HG03064 (cell line): ENCODE measurements at regions not wholly inside any gene's neighbourhood (a gene's known extent, or its start where the extent isn't known, plus 50 kb on each side); places are given as distances from the start of the nearest gene placed in this dataset.

Experiments
- ATAC-seq: cut with Tn5 transposase; IDR thresholded peaks from one replicate; pipeline ENCODE4 v1.9.1; 2021; ENCODE audit warnings: low read depth; ENCODE audit not compliant: unreplicated experiment

DNA sequence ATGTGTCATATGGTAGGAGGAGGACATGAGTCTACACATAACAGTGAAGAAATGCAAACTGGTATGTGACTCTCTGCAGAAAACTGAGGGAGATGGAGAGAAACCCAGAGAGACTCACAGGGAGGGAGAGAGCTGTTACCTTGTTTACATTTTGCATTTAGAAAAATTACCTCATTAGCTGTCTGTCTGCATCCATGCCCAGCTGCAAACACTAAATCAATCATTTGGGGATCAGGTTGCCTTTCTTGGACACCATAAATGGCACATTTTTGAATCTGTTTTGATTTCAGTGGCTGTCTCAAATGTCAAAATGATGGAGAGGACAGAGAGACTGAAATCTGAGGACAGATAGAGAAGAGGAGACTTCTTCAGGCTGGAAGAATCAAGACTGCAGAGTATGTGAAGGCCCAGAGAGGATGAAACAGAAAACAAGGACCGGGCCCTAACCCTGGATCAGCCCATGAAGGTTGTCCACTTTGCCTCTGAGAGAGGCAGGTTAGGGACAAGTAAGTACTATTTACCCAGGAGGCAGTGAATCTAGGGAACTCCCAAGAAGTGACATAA lies 92.2 kb downstream of the UNC5CL start:
- no peak for ATAC-seq

DNA sequence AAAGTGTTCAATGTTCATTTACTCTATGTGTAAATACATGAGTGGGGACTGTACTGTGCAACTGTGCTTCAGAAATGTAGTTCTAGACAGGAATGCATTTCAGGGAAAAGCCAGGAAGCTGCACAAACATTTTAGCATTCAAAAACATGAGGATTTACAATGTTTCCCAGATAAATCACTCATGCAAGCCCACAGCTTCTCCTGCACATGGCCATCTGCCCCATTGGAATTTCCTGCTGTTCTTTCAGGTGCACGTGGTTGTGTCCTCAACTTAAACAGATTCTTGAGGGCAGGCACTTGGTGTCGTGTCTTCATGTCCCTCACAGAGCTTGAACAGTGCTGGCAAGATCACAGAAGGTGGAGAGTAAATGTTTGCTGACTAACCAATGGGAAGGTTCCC lies 101.5 kb downstream of the UNC5CL start:
- no peak for ATAC-seq

DNA sequence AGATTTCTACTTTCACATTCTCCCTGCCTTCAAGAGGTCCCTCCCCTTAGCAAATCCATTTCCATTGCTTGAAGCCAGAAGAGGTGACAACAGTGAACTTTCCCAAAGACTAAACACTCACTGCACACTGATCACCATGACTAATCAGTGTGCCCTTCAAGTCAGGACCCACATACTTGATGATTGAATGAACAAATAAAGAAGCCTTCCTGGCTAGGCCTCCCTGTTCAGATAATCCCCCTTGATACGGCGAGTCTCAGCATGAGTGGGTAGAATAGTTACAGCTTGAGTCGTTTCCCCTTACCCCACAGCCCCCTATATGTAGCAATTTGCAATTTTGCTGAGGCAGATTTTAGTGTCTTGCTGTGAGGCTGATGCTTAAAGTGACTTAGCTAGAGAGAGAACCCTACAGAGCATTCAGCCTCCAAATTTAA lies 102.2 kb downstream of the UNC5CL start:
- no peak for ATAC-seq

DNA sequence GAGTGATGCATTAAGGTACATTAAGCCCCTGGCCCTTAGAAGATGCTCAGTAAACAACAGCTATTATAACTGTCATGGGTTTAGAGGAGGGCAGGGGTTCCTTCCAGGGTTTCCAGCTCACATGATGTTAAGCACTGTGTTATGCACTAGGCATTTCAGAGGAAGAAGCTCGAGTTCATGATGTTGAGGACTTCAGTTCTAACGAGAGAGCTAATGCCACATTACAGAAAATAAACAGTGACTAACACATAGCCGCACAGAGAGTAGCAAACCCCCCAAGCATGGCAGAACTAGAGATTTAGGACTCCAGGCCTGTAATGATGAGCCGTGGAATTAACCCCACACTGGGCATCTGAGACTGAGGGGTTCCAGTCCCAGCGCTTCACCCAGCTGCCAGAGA lies 105.2 kb downstream of the UNC5CL start:
- no peak for ATAC-seq

DNA sequence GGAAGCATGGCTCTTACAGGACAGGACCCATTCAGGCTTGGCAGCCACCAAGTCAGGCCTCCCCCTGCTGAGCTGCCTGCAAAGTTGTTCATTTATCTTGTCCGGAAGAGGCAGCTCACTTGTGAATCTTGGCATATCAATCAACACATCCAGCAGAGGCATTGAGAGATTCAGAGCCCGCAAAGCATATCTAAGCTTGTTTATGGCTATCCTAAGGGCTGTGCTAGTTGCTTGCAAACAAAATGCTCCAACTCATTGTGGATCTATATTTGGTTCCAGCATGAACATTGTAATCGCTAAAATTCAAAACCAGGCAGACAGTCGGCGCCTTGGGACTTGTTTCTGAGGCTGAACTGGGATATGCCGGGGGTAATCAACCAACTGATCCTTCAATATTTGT lies 106.1 kb downstream of the UNC5CL start:
- ATAC-seq: no peak

DNA sequence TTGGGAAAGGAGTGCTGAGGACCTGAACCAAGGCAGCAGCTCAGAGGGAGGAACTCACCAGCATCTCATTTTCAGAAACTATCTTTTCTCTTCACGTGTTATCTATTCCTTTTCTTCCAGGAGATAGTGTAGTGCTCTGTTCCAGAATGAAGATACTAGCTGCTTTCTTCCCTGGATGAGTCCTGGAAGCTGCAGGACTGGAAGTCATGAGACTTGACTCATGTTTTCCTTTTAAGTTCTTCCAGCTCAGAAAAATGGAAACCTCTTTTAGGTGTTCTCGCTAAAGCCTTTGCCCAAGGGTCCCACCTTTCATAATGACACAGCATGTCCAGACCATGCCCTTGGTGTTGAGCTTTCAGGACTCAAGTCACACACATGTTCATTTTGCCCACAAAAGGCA lies 106.7 kb downstream of the UNC5CL start:
- no peak for ATAC-seq

DNA sequence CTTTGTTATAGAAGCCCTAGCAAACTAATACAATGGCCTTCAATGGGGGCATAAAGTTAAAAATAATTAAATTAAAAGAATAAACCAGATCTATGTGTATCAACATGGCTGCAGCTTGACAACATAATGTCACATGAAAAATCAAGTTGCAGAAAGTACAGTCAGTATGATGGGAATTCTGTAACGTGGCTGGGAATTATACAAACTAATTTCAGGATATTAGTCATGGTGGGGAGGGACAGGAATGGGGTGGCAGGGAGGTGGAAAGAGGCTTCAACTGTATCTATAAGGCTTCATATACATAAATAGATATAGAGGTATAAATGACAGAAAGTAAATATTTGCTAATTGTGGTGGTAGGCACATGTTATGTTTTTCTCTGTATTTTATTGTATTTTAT lies 107.1 kb downstream of the UNC5CL start:
- no peak for ATAC-seq

DNA sequence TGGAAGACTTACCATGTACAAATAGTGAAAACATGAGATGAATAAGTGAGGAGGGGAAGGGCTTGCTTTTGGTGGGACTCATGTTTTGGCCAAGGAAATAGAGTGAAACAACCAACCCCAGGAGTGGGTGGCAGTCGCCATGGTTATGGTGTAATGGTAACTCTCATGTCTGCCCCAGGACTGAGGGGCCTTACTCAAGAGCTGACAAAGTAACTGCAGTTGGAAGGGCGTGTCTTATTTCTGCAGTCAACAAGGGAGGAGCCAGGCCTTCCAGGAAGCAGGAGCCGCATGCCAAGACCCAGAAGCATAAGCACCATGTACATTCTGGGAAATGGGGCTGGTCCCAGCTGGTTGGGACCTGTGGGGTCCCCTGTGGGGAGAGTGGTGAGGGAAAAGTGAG lies 108.5 kb downstream of the UNC5CL start:
- no peak for ATAC-seq

DNA sequence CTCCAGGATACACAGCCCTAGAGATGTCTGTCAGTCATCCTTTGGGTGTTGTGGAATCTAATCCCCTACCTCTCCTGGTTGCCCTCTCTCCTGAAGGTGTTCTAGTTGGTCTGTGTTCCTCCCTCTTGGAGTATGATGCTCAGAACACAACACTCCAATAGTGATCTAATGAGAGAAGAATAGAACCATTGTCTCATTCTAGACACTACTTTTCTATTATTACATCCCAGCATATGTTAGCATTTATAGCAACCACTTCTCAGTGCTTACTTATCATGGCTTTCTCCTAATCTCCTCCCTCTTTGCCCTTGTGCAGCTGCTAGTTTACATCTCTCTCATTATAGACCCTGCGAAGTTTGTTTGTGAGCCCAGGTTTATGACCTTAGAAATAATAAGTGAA lies 109.0 kb downstream of the UNC5CL start:
- no peak for ATAC-seq

DNA sequence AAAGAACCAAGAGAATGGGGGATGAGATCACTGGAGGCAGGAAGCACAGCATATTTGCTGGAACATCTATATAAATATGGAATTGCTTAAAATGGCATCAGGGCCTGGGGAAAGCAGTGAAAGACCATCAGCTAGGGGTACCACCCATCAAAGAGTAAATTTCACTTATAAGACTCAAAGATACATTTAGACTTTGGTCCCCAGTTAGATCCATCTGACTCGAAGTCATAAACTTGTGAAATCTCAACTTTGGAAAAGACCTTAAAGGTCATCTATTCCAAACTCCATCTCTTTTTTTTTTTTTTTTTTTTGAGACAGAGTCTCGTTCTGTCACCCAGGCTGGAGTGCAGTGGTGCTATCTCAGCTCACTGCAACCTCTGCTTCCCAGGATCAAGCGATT lies 109.8 kb downstream of the UNC5CL start:
- ATAC-seq: no peak

DNA sequence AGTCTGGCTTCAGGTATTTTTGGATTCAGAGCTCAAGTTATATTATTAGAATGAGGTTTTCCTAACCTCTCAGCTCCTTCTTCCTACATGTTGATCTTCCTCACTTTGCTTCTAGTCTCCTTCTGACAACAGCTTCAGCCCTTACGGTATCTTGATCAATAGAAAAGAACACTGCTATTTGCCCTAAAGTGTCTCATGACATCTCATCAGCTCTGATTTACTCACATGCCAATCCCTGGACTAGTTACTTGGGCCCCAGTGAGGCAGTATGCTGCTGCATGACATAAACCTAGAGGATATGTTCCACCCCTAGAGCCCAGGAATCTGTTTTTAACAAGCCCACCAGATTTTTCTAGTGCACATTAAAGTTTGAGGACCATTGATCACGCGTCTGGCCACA lies 110.3 kb downstream of the UNC5CL start:
- no peak for ATAC-seq

DNA sequence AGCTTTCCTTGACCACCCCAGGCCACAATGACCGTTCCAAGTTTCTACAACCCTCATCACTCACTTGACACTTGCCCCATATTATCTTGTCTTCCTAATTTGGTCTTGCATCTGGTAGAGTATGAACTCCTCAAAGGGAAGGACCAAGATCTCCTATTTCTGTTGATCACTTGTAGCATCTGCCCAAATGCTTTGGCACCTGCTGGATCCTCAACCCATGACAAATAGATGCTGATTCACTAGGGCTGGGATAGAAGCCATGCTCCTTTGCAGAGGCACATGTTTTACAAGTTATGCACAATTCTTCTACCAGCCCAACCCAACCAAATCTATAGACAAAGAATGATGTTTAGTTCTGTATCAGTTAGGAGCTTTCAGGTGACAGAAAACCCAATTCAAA lies 110.7 kb downstream of the UNC5CL start:
- no peak for ATAC-seq

DNA sequence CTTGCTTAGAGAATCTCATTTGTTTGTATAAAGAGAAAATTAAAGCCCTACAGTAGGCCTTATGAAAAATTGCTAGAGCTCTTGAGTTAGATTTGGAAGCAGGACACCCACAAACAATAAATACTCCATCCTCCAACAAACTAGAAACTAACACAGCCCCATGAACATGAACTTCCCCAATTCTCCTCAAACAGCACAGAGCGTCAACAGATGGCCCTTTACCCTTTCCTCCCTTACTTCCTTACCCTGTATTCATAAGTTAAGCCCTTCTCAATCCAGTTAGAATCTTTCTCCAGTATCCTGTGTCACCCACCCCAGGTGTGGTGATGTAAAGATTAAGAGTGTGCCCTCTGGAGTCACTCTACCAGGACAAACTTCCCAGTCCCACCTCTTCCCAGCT lies 113.7 kb downstream of the UNC5CL start:
- ATAC-seq: no peak

DNA sequence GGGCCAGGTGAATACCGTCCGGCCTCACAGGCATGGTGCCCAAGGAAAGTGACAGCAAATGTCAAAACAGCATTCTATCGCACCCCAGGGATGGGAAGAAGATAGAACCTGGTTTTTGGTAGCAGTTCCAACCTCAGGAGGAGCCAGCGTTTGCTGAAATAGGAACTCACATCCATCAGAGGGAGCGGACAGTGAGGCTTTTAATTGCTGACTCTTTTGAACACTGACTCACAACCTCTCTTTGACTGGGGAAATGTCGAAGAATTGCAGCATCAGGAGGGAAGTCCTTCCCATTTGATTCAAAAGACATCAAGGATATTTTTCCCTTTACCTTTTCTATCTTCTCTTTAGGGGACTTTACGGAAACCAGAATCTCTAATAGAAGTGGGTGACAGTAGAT lies 114.2 kb downstream of the UNC5CL start:
- no peak for ATAC-seq

DNA sequence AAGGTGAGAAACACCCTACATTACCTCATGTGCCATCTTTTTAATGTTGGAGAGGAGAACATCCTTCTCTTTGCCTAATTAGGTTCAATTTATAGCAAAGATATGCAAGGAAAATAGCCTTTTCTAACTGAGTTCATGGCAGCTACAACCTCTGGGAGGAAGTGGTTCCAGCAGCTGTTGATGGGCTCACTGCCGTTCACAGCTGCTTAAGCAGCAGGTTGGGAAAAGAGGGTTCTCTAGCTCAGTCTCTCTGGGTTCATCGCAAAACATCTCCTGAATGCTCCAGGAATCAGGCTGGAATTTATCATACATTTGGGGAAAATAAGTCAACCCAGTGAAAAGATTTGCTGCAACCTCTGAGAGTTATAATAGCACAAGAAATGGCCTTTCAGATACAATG lies 115.1 kb downstream of the UNC5CL start:
- no peak for ATAC-seq

DNA sequence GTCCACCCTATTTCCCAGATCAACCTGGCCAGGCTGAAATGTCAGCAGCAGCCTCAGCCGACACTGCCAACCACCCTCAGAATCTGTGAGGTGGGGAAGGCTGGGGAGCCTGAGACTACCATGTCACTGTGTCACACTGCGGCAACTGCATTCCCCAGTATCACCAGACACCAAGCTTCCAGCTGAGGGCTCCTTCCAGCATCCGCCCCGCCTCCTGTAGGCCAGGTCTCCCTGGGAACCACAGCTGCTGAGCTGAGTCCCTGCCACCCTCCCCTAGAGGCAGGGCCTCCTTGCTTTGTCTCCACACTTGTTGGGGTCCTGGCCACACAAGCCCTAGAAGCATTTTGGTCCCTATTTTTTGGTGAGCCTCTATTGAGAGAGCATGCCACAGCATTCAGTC lies 115.7 kb downstream of the UNC5CL start:
- no peak for ATAC-seq

DNA sequence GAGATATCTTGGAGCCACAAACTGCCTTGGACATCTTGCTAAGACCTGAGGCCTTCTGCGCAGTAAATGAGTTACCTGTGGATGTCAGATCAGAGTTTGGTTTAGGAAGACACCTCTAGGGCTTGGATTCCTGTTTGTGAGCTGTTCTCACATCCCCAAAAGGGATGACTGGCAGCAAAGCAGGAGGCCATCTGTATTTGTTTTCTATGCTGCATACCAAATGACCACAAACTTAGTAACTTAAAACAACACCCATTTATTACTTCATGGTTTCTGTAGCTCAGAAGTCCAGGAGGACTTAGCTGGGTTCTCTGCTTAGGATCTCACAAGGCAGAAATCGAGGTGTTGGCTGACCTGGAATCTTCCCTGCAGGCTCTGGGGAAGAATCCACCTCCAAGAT lies 116.7 kb downstream of the UNC5CL start:
- no peak for ATAC-seq

DNA sequence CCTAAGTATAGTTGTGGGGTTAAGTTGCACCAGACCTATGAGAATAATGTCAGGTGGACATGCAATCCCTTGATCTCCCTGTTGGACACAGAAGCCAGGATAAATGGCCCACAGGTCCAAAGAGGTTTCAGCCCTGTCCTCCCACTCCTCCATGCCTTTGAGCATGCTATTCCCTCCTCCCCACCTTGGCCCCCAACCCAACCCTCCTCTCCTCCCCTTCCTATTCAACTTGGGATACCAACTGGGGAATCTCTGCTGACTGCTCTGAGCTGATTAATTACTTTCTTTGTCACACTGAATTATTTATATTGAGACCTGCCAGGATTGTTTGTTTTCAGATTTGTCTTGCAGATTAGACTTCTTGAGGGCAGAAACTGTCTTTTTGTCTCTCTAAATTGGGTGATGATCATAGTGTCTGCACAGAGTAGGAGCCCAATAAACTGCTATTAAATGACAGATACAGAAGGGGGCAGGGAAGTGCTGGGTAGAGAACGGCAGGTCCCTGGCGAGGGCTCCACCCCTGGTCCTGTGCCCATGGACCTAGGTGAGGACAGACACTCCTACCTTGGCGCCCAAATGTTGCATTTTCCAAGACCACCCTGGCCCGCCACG lies 120.9 kb downstream of the UNC5CL start:
- ATAC-seq: no peak

DNA sequence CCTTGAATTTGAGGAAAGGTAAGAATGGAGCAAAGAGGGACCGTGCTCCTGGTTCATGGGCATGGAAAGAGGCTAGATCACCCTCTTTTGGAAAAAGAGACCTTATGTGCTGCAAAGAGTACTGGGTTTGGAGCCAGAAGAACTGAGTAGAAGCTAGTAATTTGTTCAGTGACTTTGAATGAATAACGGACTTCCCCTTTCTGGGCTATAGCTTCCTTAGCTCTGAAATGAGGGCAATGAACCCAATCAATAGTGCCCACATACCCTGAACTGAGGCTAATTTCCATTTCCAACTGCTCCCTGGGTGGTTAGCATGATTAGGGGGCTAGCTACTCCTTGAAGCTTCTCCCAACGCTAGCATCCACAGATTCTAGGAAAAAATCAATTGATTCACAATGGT lies 121.4 kb downstream of the UNC5CL start:
- no peak for ATAC-seq

DNA sequence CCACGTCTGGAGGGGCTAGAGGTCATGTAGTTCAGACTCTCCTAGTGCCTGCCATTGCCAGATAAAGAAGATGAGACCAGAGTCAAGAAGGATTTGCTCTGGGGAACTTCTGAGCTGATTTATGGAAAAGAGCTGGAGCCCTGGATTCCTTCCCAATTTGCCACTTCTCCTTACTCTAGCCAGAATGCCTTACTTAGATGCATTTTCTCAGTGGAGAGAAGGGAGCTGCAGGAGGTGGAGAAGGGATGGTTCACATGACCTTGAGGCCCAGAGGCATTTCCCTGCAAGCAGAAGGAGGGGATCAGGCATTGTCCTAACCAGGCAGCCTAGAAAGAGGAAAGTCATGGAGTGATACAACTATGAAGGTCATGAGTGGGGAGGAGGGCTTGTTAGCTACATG lies 122.2 kb downstream of the UNC5CL start:
- no peak for ATAC-seq

DNA sequence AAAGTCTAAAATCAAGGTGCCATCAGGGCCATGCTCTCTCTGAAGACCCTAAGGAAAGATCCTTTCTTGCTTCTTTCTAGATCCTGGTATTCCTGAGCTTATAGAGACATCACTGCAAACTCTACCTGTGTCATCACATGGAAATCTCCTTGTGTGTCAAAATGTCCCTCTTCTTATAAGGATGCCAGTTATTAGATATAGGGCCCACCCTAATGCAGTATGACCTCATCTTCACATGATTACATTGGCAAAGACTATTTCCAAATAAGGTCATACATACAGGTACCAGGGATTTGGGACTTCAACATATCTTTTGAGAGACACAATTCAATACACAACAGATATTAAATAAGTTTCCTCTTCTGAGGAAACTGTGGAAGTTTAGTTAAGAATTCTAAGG lies 123.9 kb downstream of the UNC5CL start:
- ATAC-seq: no peak

DNA sequence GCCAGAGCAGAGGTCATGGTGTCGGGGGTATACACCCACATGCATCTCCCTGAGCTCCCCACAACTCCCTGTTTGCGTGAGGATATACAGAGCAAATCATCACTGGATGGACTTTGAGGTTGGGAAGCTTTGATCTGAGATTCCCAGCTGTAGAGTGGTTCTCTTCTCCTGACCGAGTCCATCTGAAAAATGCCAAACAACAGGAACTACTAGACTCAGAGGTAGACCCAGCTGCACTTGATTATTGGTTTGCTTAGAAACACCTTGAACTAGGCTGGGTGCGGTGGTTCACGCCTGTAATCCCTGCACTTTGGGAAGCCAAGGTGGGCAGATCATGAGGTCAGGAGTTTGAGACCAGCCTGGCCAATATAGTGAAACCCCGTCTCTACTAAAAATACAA lies 125.0 kb downstream of the UNC5CL start:
- ATAC-seq: no peak
